ENCODE measurements at regions not wholly inside any gene's neighbourhood (a gene's known extent, or its start where the extent isn't known, plus 50 kb on each side); places are given as distances from the start of the nearest gene placed in this dataset.

GRCh38 chr5:61828856-61829255 is 477.1 kb upstream of the KIF2A start:
- TF ChIP-seq EZH2phosphoT487 (IDR thresholded peaks at IDR 0.05; ENCODE audit: borderline replicate concordance, low read length), result no peak
- TF ChIP-seq, protein P1, sequence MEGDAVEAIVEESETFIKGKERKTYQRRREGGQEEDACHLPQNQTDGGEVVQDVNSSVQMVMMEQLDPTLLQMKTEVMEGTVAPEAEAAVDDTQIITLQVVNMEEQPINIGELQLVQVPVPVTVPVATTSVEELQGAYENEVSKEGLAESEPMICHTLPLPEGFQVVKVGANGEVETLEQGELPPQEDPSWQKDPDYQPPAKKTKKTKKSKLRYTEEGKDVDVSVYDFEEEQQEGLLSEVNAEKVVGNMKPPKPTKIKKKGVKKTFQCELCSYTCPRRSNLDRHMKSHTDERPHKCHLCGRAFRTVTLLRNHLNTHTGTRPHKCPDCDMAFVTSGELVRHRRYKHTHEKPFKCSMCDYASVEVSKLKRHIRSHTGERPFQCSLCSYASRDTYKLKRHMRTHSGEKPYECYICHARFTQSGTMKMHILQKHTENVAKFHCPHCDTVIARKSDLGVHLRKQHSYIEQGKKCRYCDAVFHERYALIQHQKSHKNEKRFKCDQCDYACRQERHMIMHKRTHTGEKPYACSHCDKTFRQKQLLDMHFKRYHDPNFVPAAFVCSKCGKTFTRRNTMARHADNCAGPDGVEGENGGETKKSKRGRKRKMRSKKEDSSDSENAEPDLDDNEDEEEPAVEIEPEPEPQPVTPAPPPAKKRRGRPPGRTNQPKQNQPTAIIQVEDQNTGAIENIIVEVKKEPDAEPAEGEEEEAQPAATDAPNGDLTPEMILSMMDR (IDR thresholded peaks at IDR 0.05; ENCODE audit: low read depth, low read length, poor library complexity, severe bottlenecking), result no peak
- H3F3A ChIP-seq (ENCODE audit: control insufficient read depth, insufficient read depth), result no peaks in the 10 kb centered on the region

GRCh38 chr5:61831736-61832135 is 474.3 kb upstream of the KIF2A start:
- no peaks in the 10 kb centered on the region for H3F3A ChIP-seq (ENCODE audit: control insufficient read depth, insufficient read depth)
- no peaks in the 10 kb centered on the region for H3K79me2 ChIP-seq (ENCODE audit: control insufficient read depth, low read length)
- H3K27ac ChIP-seq (ENCODE audit: low read depth, low read length), result no peak overlapping the region
- H3K9me2 ChIP-seq (replicated peaks; ENCODE audit: control insufficient read depth, low read length), result no peaks in the 10 kb centered on the region
- no peaks in the 10 kb centered on the region for H3K9me3 ChIP-seq (ENCODE audit: control insufficient read depth, insufficient read depth, low read length)
- no peak for TF ChIP-seq EZH2phosphoT487 (IDR thresholded peaks at IDR 0.05; ENCODE audit: borderline replicate concordance, low read length)
- TF ChIP-seq, protein P1 (IDR thresholded peaks at IDR 0.05; ENCODE audit: low read depth, low read length, poor library complexity, severe bottlenecking), result no peak
- no peak overlapping the region for H3K4me2 ChIP-seq (ENCODE audit: low read length)
- H3K4me1 ChIP-seq (ENCODE audit: control insufficient read depth, low read length), result no peaks in the 10 kb centered on the region
- no peaks in the 10 kb centered on the region for H3K36me3 ChIP-seq (ENCODE audit: control insufficient read depth, low read length)
- no peak overlapping the region for H3K4me3 ChIP-seq (ENCODE audit: low read length)
- H4K20me1 ChIP-seq (ENCODE audit: control insufficient read depth, insufficient read depth, low read depth, low read length), result no peaks in the 10 kb centered on the region
- H3K27me3 ChIP-seq (ENCODE audit: control insufficient read depth, low read length), result no peaks in the 10 kb centered on the region

More at GRCh38 chr5:61828856-61829255, 477.1 kb upstream of the KIF2A start:
- Histone ChIP-seq H3K9me3 (ENCODE audit: control insufficient read depth, insufficient read depth, low read length) (no peaks in the 10 kb centered on the region), H3K4me1 (ENCODE audit: control insufficient read depth, low read length) (no peaks in the 10 kb centered on the region), H3K79me2 (ENCODE audit: control insufficient read depth, low read length) (no peaks in the 10 kb centered on the region), H3K27me3 (ENCODE audit: control insufficient read depth, low read length) (no peaks in the 10 kb centered on the region), H4K20me1 (ENCODE audit: control insufficient read depth, insufficient read depth, low read depth, low read length) (no peaks in the 10 kb centered on the region), H3K4me2 (ENCODE audit: low read length) (no peak overlapping the region), H3K27ac (ENCODE audit: low read depth, low read length) (no peak overlapping the region), H3K9me2 (replicated peaks; ENCODE audit: control insufficient read depth, low read length) (no peaks in the 10 kb centered on the region), H3K36me3 (ENCODE audit: control insufficient read depth, low read length) (no peaks in the 10 kb centered on the region), H3K4me3 (ENCODE audit: low read length) (no peak overlapping the region)

DNA sequence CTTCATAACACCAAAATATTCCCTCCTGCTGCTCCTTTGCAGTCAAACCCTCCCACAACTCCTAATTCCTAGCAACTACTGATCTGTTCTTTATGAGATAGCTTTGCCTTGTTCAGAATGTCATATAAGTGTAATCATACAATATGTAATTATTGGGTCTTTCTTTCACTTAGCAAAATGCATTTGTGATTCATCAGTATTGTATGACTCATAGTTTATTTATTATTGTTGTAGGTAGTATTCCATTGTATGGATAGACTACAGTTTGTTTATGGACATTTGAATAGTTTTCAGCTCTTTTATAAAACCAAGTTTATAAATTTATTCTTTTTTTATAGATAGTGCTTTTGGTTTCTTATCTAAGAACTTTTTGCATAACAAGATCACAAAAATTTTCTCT is 468.2 kb upstream of the KIF2A start:
- Histone ChIP-seq H3K9me3 (ENCODE audit: control insufficient read depth, insufficient read depth, low read length) (no peaks in the 10 kb centered on the region), H4K20me1 (ENCODE audit: control insufficient read depth, insufficient read depth, low read depth, low read length) (no peaks in the 10 kb centered on the region), H3K4me3 (ENCODE audit: low read length) (no peak overlapping the region), H3F3A (ENCODE audit: control insufficient read depth, insufficient read depth) (no peaks in the 10 kb centered on the region), H3K4me1 (ENCODE audit: control insufficient read depth, low read length) (no peaks in the 10 kb centered on the region), H3K27me3 (ENCODE audit: control insufficient read depth, low read length) (no peaks in the 10 kb centered on the region), H3K4me2 (ENCODE audit: low read length) (no peak overlapping the region), H3K36me3 (ENCODE audit: control insufficient read depth, low read length) (no peaks in the 10 kb centered on the region), H3K9me2 (replicated peaks; ENCODE audit: control insufficient read depth, low read length) (no peaks in the 10 kb centered on the region), H3K79me2 (ENCODE audit: control insufficient read depth, low read length) (no peaks in the 10 kb centered on the region), H3K27ac (ENCODE audit: low read depth, low read length) (no peak overlapping the region)
- no peak for TF ChIP-seq EZH2phosphoT487 (IDR thresholded peaks at IDR 0.05; ENCODE audit: borderline replicate concordance, low read length)
- TF ChIP-seq, protein P1 (IDR thresholded peaks at IDR 0.05; ENCODE audit: low read depth, low read length, poor library complexity, severe bottlenecking), result no peak

DNA sequence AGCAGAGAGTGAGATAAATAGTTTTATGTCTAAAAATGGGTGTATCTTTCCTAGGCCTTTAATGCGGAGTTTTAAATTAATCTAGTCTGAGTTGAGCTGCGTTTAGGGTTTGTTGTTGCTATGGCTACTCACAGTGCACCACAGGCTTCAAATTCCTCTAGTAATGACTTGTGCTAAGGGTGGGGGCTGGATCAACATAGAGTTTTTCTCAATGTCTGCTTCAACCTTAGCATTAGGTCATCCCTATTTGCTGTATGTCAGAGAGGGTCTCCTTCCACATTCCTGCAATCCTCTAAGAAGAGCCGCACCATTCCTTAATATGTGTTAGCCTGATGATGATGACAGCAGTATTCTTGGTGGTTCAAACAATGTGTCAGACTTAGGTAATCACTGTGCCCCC is 465.6 kb upstream of the KIF2A start:
- no peaks in the 10 kb centered on the region for H3K36me3 ChIP-seq (ENCODE audit: control insufficient read depth, low read length)
- TF ChIP-seq, protein P1 (IDR thresholded peaks at IDR 0.05; ENCODE audit: low read depth, low read length, poor library complexity, severe bottlenecking), result no peak
- TF ChIP-seq EZH2phosphoT487 (IDR thresholded peaks at IDR 0.05; ENCODE audit: borderline replicate concordance, low read length), result no peak
- no peaks in the 10 kb centered on the region for H3F3A ChIP-seq (ENCODE audit: control insufficient read depth, insufficient read depth)
- H3K4me3 ChIP-seq (ENCODE audit: low read length), result no peak overlapping the region
- no peaks in the 10 kb centered on the region for H3K27me3 ChIP-seq (ENCODE audit: control insufficient read depth, low read length)
- no peak overlapping the region for H3K4me2 ChIP-seq (ENCODE audit: low read length)
- H4K20me1 ChIP-seq (ENCODE audit: control insufficient read depth, insufficient read depth, low read depth, low read length), result no peaks in the 10 kb centered on the region
- H3K9me3 ChIP-seq (ENCODE audit: control insufficient read depth, insufficient read depth, low read length), result no peaks in the 10 kb centered on the region
- no peaks in the 10 kb centered on the region for H3K9me2 ChIP-seq (replicated peaks; ENCODE audit: control insufficient read depth, low read length)
- no peaks in the 10 kb centered on the region for H3K4me1 ChIP-seq (ENCODE audit: control insufficient read depth, low read length)
- no peak overlapping the region for H3K27ac ChIP-seq (ENCODE audit: low read depth, low read length)
- no peaks in the 10 kb centered on the region for H3K79me2 ChIP-seq (ENCODE audit: control insufficient read depth, low read length)

Data from DOHH2 (cell line).